NCI-H2107 treated with DMSO at 0.1 percent for 48 hours (cell line): ENCODE measurements at regions not wholly inside any gene's neighbourhood (a gene's known extent, or its start where the extent isn't known, plus 50 kb on each side); places are given as distances from the start of the nearest gene placed in this dataset.
"Not testable (repeated sequence)": the region's sequence is repeated elsewhere in the genome, so short reads cannot be mapped to it uniquely, and the experiment has no call there.

Experiments
- DNase-seq: peaks from one replicate; lab custom pipeline; 2025; ENCODE audit not compliant: unreplicated experiment; lab: John Stamatoyannopoulos, UW

DNA sequence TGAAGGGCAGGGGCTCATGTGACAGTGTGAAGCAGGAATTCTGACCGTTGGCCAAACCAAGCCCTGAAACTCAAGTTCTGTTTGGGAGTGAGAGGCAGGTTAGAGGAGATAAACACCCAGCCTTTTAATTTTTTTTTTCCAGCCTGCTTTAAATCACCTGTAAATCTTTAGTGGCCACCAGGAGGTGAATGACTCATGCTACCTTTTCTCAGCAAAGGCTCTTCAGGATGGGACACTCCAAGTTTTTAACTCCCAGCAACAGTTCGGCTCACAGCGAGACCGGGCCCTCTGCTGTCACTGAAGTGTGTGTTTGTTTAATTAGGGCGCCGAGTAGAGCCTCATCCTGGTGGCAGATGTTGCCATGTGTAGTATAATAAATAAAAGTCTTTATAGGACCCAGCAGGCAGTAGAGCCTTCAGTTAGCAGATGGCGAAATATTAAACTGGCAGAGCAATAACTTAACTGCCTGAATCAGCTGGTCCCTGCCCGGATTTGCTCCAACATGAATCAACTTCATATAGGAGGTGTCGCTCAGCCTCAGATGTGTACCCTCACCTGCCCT, 180.3 kb downstream of the NPIPA7 start:
- not testable (repeated sequence) for DNase-seq

DNA sequence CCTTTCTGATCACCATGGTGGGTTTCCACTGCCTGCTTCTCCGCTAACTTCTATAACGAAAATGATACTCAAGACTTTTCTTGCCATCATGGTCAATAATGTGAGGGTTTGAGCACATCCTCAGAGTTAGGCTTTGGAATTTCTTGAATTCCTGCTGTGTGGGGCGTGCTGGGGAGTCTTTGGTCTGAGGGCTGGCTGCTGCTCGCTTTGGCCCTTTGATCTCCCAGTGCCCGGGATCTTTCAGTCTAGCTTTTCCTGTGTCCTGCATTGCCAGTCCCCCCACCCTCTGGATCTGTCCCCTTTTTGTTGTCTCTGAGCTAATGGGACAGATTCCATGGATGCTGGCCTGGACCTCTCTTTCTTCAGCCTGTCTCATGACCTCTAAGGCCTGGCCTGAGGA, 182.6 kb downstream of the NPIPA7 start:
- not testable (repeated sequence) for DNase-seq

DNA sequence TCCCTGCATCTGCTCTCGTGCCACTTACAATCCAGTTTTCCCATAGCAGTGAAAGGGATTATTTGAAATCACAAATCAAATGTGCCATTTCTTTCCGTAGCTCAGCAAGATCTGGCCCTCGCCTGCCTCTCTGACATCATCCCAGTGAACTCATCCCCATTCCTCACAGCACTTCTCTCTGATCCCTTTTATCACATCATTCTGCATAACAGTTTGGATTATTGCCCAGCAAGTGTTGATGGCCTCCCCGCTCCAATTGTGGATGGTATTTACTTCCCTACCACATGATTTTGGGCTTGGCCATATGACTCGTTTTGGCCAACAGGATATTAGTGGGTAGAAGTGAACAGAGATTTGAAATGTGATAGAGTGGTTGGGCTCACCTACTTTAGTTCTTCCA, 185.0 kb downstream of the NPIPA7 start:
- DNase-seq, result not testable (repeated sequence)

DNA sequence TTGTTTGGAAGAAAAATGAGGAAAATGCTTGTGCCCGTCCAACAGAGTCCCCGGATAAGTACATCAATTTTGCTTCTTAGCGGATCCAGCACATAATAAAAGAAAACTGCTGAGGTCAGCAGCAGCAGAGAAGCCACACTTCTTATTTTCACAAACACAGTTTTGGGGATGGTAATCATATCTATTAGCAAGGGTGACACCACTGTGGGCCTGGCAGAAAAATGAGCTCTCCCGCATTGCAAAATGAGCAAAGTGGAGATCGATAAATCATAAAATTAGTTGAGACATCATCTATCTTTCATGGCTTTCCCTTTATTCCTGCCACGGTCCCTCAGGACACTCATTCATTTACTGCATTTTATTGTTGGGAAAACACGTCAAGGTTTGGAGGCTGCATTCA, 186.4 kb downstream of the NPIPA7 start:
- not testable (repeated sequence) for DNase-seq

DNA sequence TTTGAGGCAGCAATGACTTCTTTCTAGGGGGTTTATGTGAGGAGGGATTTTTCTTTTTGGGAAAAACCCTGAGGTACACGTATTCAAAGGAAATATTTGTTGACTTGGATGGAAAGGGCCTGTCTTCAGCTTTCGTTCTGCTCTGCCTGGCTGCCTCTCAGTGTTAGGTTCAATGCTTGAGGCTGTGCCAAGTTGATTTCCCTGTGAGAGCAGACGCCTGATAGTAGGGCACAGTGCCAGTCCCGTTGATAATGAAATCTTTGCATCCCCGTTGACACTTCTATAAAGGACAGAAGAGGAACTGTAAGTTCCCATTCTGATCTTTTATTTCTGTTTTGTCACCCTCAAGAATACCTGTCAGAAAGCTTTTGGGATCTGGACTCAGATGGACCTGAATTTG, 191.1 kb downstream of the NPIPA7 start:
- DNase-seq, result peak; percentile 21

DNA sequence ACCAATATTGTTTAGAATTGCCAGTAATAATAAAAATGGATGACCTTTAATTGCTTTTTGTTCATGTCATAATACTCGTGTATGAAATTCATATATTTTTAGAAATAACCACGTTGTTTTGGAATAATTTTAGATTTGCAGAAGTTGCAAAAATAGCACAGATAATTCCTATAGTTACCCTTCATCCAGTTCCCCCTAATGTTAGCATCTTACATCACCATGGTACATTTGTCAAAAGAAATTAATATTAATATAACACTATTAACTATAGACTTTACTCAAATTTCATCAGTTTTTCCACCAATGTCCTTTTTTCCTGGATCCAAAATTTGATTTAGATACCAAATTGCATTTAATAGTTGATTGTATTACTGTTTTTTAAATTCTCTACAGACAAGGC, 191.9 kb downstream of the NPIPA7 start:
- not testable (repeated sequence) for DNase-seq

DNA sequence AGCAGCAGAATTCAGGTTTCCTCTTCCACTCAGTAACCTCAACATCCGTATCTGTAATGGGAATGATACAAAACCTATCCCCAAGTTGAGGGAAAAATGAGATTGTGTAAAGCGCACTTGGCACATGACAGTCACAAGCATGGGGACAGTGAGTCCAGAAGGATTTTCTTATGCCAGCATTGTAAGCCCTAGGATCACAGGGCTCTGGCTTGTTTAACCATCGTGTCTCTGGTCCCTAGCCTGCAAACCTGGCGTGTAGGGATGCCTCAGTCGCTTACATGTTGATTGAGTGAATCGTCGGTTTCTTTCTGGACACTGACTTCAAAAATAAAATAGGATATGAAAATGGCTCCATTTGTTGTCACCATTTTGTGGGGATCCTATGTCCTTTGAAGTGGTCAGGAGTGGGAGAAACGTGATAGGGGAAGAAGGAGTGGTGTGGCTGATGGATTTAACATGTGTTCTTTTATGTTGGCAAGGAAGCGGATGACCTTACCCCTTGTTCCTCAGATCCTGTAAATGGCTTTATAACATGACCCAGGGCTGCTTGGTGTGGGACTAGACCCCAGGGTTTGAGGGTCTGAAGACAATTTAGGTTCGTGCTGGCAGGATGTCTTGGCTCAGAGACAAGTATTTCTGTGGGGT, 193.3 kb downstream of the NPIPA7 start:
- DNase-seq, result not testable (repeated sequence)

DNA sequence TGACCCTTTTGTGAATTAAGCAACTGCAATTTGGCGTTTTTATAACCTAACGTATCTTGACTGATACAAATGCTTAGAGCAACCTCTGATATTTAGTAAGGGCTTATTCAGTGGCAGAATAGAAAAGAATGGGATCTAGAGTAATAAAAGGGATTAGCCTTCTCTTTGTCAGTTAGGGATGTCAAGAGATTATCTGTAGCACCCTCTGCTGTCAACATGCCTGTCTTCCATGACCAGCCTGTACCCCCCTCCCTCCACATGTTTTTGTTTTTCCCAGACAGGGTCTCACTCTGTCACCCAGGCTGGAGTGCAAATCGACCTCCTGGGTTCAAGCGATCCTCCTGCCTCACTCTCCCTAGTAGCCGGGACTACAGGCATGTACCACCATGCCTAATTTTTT, 198.1 kb downstream of the NPIPA7 start:
- not testable (repeated sequence) for DNase-seq

DNA sequence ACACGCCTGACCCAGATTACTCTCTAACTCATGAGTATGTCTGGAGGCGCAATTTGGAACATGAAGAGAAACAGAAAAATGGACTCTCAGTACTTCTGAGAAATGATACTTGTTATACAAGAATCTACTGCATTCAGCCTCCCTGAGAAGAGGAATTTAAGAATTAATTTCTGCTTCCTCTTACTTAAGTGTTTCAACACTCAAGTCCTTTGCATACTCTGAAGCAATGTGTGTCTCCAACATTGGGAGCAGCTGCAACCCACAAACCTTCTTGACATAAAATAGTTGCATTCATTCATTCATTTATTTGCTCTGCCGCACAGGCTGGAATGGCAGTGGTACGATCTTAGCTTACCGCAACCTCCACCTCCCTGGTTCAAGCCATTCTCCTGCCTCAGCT, 199.8 kb downstream of the NPIPA7 start:
- no peak for DNase-seq

DNA sequence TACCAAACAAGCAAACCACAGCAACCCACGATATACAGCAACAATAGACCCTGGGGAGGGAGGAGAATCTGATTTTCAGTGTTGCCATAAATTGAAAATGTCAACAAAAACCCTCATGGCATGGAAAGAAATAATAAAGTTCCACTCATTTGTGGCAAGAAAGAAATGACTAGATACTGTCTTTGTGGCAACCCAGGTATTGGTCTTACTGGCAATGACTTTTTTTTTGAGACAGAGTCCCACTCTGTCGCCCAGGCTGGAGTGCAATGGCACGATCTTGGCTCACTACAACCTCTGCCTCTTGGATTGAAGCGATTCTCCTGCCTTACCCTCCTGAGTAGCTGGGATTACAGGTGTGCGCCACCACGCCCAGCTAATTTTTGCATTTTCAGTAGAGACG, 204.0 kb downstream of the NPIPA7 start:
- DNase-seq, result not testable (repeated sequence)

DNA sequence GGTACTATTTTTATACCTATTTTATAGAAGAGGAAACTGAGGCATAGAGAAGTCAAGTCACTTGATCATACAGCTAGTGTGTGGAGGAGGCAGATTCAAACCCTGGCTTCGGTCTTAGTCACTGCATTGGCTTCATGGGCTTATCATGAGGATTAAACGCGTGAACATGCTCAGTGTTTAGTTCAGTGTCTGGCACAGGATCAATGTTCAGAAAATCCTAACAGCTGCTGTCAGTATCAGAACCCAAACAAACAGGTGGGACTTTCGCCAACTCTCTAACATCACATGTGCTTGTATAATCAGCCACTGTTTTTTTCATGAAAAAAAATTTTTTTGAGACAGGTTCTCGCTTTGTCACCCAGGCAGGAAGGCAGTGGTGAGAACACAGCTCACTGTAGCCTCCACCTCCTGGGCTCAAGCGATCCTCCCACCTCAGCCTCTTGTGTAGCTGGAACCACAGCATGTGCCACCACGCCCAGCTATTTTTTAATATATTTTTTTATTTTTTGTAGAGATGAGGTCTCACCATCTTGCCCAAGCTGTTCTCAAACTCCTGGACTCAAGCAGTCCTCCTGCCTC, 207.2 kb downstream of the NPIPA7 start:
- not testable (repeated sequence) for DNase-seq

DNA sequence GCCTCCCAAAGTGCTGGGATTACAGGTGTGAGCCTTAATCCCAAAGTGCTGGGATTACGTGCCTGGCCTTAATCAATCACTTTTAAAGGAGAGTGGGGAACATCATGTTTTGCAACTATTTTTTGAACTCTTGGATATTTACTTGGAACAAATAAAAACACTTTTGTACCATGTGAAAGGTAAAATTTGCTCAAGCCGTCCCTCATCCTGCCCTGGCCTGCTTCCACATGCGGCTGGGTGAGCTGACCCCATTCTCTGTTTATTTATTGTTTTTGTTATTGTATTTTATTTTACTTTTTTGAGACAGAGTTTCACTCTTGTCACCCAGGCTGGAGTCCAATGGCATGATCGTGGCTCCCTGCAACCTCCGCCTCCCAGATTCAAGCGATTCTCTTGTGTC, 208.0 kb downstream of the NPIPA7 start:
- not testable (repeated sequence) for DNase-seq

DNA sequence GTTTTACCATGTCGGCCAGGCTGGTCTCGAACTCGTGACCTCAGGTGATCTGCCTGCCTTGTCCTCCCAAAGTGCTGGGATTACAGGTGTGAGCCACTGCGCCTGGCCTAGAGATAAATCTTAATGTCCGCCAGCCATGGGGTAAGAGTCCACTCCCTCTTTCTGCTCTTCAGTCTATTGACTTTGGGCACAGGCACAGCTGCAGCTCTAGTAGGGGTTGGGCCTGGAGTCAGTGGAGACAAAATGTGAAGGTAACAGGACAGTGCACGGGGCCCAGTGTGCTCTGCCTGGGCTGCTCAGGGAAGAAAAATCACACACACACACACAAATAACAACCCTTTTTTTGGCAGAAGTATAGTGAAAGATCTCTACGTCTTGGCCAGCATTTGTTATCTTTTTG, 209.5 kb downstream of the NPIPA7 start:
- DNase-seq, result not testable (repeated sequence)

DNA sequence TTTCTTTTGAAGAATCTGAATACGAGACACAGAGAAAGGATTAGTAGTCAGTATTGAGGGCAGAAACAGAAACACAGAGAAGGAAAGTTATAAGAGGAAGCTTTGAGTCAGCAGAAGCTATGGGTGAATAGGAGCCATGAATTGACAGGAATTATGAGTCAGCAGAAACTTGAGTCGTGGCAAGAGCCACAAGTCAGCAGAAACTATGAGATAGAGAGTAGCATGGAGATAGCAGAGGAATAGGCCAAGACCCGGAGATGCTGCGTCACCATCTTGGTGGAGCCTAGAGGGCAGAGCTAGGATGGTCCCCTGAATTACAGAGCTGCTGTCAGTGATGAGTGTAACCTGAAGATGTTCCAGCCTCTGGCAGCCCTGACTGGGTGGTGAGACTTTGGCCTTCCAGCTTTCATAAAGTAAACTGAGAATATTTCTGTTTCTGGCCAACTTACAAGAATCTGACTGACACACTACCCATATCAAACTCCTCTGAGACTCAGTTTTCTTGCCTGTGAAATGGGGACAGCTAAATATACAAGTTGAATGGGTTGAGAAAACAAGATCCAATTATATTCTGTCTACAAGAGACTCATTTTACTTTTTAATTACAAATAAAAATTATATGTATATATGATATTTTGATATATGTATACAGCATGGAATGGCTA, 211.8 kb downstream of the NPIPA7 start:
- DNase-seq, result not testable (repeated sequence)

DNA sequence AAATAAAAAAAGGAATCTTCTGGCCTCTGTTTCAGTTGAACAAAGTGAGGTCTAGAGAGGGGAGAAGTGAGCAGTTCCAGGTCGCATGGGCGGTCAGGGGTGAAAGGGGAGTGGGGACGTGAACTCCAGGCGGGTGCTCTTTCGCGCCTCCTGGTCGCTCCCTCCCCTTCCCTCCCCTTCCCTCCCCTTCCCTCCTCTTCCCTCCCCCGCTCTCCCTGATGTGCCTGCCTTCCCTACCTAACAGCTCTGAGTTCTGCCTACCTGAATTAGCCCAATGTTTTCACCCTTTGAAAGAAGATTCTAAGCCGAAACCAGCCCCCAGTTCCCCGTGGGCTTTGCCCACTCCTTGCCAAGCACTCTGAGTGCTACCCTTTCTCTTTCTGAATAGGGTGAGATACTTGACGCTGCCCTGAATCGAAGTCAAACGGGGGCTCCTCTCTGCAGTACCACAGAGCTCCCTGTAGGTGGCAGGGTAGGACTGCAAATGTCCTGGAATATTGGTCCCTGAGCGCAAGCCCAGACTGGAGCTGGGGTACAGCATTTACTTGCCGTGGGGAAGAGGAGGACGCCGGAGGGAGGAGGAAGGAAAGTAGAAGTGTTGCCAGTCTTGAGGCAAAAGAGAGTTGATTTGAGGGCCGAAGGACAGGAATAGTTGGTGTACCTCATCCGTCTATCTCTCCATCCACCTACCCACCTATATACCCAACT, 214.4 kb downstream of the NPIPA7 start:
- DNase-seq, result not testable (repeated sequence)

DNA sequence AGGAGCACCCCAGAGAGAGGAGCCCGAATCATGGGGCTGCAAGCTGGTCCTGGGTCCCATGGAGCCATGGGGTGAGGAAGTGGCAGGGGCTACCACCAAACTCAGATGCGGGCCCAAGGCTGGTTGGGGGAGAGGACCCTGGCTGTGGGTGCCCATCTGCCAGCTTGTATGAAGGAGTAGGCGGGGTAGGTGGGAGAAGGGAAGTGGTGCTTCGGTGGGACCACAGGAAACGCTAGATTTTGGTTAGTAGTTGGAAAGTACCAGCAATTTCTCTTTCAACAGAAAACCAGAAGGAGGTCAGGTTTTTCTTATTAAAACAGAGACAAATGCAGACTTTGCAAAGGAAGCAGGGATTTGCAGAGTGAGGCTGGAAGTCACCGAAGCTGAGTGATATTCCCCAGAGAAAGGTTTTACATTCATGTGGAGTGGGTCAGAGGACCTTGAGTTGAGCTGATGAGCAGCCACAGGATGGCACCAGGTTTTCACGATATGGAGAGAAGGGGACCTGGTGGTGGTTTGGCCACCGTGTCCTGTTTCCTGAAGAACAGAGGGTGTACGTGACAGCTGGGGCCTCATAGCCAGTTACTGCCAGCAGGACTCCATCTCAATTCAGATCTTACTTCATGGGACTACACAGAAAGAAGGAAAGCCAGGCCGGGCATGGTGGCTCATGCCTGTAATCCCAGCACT, 216.2 kb downstream of the NPIPA7 start:
- DNase-seq, result not testable (repeated sequence)

DNA sequence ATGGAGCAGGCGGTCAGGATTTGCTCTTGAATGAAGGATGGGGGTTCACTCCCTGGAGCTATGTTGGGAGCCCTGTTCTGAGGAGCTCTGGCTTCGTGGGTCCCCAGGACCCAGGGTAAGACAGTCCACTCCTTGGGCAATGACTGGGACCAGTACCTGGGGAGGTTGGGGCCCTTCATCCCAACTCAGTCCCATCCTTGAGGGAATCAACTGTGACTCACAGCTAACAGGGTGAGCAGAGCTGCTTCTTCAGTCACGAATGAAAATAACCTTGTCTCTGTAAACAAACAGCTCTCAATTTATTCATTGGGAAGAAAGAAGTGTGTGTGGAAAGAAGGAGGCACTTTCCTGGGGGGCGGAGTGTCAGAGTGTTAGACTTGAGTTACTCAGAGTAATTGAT, 222.3 kb downstream of the NPIPA7 start:
- not testable (repeated sequence) for DNase-seq

DNA sequence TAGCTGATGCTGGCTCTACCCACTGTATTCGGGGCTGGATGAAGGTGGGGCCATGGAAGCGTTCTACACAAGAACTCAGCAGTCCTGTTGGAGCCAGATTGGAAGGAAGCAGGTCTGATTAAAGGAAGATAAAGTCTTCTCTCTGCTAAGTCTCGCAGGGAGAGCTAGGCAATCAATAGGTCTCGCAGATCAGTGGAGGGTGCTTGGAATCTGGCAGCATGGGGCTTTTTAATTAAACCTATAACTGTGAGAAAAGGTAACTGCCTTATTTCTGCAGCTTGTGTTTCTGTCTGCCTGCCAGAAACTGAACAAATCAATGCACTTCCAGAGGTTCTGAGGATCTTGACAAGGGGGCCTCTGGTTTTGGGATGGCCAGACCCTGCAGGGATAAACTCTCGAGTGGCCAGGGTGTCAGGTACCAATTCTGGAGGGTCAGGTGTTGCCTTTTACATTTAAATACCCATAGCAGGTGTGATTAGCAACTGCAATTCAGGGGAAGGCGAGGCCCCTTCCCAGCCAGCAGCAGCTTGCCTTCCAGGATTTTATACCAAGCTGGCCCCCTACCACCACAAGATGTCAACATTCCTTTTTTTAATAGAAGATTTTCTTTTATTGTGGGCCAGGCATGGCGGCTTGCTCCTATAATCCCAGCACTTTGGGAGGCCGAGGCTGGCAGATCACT, 228.6 kb downstream of the NPIPA7 start:
- not testable (repeated sequence) for DNase-seq

DNA sequence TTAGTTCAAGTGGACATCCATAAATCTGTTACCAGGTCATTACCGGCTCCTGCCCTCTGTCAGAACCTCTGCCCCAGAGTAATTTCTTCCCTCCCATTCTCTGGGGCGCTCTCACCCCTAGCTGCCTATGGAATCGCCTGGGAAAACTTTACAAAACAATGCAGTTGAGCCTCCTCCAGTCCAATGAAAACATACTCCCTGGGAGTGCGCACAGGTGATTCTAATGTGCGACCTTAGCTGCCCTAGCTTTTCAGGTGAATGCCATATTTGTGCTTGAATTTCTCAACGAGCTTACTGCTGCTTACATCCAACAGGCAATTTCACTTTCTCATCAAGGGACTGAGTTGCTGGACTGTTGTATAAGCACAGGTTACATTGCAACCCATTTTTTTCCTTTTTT, 230.7 kb downstream of the NPIPA7 start:
- not testable (repeated sequence) for DNase-seq

DNA sequence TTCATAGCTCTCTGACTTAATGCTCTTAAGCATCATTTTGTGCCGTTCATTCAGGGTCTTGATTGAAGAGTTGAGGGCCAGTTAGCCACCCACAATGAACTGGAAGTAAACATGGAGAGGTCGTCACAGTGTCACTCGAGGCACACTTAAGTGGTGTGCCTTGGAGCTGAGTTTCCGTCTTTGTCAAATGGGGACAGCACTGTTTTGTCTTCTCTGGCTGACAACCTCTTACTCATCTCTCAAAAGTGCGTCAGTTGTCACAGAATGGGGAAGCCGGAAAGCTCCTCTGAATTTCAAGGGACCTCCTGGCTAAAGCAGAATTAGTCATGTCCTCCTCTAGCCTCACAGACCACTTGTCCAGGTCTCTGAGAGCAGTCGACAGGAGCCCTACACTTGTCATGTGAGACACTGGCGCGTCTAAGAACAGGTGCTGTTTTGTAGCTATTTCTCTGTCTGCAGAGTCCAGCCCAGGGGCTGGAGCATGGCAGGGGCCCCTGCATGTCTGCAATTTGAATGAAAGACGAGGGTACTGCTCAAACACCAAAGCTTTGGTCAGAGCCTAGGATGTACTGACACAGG, 231.5 kb downstream of the NPIPA7 start:
- not testable (repeated sequence) for DNase-seq
